Testis (tissue), 2 donors: ENCODE measurements at regions not wholly inside any gene's neighbourhood (a gene's known extent, or its start where the extent isn't known, plus 50 kb on each side); places are given as distances from the start of the nearest gene placed in this dataset.

ENCODE experiments used
- DNase-seq: peaks from one replicate; pipeline ENCODE4 v3.0.0-alpha.2; 2019
- H3K27ac ChIP-seq, 2 donors: fragments of 200-600 bp; sonication (generic); one replicate each; pipeline ENCODE4 v1.5.1; 2019
- H3K27me3 ChIP-seq: fragments of 200-600 bp; sonication (generic); one replicate; pipeline ENCODE4 v1.5.1; 2019
- H3K36me3 ChIP-seq: fragments of 200-600 bp; sonication (generic); one replicate; pipeline ENCODE4 v1.5.1; 2017; ENCODE audit warnings: low read depth; ENCODE audit errors: missing control alignments
- H3K4me1 ChIP-seq: fragments of 200-600 bp; sonication (generic); one replicate; pipeline ENCODE4 v1.5.1; 2019
- H3K4me3 ChIP-seq, 2 donors: fragments of 200-600 bp; sonication (generic); one replicate each; pipeline ENCODE4 v1.5.1; 2017 to 2019
- H3K9me3 ChIP-seq: fragments of 200-600 bp; sonication (generic); one replicate; pipeline ENCODE4 v1.5.1; 2017
- POLR2A ChIP-seq: fragments of 450-650 bp; IDR thresholded peaks from one replicate; pipeline ENCODE4 v1.6.1; 2017; ENCODE audit warnings: antibody characterized with exemption, mild to moderate bottlenecking, moderate library complexity
- WGBS, 2 donors: methylation state at CpG; one replicate each; pipeline ENCODE4 v1.1.5; 2018; 5-methylcytosine and 5-hydroxymethylcytosine counted together
- intact Hi-C: fragments of 100-400 bp; cut with DNase I; formaldehyde crosslinking; loops from one replicate; pipeline ENCODE4 v1.15.1; 2023; ENCODE audit warnings: low total_unique reads
- TF ChIP-seq, protein P1 (sequence below), 3 experiments: fragments of 450-650 bp in 2 of 3; fragments of 200-600 bp in 1 of 3; sonication (generic) in 1 of 3; IDR thresholded peaks; one replicate each; pipeline ENCODE4 v1.5.1; 2016 to 2019; ENCODE audit warnings: antibody characterized with exemption in 3 of 3, mild to moderate bottlenecking in 2 of 3, moderate library complexity in 1 of 3

DNA sequence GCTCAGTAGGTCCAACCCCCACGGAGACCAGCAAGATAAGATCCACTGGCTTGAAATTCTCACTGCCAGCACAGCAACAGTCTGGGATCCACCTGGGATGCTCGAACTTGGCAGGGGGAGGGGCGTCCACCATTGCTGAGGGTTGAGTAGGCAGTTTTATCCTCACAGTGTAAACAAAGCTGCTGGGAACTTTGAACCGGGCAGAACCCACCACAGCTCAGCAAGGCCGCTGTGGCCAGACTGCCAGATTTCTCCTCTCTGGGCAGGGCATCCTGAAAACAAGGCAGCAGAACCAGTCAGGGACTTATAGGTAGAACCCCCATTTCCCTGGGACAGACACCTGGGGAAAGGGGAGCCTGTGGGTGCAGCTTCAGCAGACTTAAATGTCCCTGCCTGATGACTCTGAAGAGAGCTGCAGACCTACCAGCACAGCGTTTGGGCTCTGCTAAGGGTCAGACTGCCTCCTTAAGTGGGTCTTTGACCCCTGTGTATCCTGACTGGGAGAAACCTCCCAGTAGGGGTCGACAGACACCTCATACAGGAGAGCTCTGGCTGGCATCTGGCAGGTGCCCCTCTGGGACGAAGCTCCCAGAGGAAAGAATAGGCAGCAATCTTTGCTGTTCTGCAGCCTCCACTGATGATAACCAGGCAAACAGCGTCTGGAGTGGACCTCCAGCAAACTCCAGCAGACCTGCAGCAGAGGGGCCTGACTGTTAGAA lies 782.4 kb upstream of the EYS start:
- DNase-seq = no peak
- TF ChIP-seq, protein P1, sequence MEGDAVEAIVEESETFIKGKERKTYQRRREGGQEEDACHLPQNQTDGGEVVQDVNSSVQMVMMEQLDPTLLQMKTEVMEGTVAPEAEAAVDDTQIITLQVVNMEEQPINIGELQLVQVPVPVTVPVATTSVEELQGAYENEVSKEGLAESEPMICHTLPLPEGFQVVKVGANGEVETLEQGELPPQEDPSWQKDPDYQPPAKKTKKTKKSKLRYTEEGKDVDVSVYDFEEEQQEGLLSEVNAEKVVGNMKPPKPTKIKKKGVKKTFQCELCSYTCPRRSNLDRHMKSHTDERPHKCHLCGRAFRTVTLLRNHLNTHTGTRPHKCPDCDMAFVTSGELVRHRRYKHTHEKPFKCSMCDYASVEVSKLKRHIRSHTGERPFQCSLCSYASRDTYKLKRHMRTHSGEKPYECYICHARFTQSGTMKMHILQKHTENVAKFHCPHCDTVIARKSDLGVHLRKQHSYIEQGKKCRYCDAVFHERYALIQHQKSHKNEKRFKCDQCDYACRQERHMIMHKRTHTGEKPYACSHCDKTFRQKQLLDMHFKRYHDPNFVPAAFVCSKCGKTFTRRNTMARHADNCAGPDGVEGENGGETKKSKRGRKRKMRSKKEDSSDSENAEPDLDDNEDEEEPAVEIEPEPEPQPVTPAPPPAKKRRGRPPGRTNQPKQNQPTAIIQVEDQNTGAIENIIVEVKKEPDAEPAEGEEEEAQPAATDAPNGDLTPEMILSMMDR (IDR thresholded peaks at IDR 0.05) = no peak
- TF ChIP-seq POLR2A = no peak
- Histone ChIP-seq H3K27me3 (no peaks in the 10 kb centered on the region), H3K4me3 (no peak overlapping the region), H3K9me3 (no peaks in the 10 kb centered on the region), H3K4me1 (no peaks in the 10 kb centered on the region), H3K27ac (no peak overlapping the region), H3K36me3 (no peaks in the 10 kb centered on the region)
- 77 to 95% methylated on average over 4 to 9 of the region's 9 CpGs for WGBS, 2 donors
- intact Hi-C loops = no loop called here

DNA sequence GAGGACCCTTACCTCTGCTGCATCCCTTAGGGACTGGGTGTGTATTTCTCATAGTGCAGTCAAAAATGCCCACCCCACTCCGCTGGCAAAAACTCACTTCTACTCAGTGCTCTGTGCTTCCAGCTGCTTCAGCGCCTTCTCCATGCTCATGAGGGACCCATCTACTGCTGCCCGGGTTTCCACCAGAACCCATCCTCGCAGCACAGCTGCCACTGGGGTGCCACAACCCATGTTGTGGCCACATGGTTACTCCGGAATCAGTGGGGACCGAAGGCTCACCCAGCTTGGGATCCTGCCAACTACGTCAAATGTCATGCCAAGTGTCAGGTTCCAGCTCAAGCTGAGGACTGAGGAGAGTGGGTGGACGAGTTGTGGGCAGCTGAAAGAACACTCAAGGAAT lies 774.2 kb upstream of the EYS start:
- no peak for DNase-seq
- no peaks in the 10 kb centered on the region for H3K36me3 ChIP-seq
- H3K4me1 ChIP-seq = no peaks in the 10 kb centered on the region
- WGBS, 2 donors = 95 to 96% methylated on average over 8 of the region's 8 CpGs
- H3K9me3 ChIP-seq = no peaks in the 10 kb centered on the region
- H3K27me3 ChIP-seq = no peaks in the 10 kb centered on the region
- intact Hi-C loops = no loop called here
- H3K27ac ChIP-seq = no peak overlapping the region
- H3K4me3 ChIP-seq = no peak overlapping the region
- no peak for TF ChIP-seq POLR2A
- TF ChIP-seq, protein P1 (IDR thresholded peaks at IDR 0.05) = no peak

GRCh38 chr6:66478705-66479104 lies 771.7 kb upstream of the EYS start:
- 93 to 95% methylated on average over 6 of the region's 6 CpGs for WGBS, 2 donors
- TF ChIP-seq, protein P1 (IDR thresholded peaks at IDR 0.05) = no peak
- TF ChIP-seq POLR2A = no peak
- H3K27me3 ChIP-seq = no peaks in the 10 kb centered on the region
- no peak overlapping the region for H3K4me3 ChIP-seq
- H3K9me3 ChIP-seq = no peaks in the 10 kb centered on the region
- H3K27ac ChIP-seq = no peak overlapping the region
- intact Hi-C loops = no loop called here
- H3K4me1 ChIP-seq = no peaks in the 10 kb centered on the region
- no peak for DNase-seq
- no peaks in the 10 kb centered on the region for H3K36me3 ChIP-seq

- intact Hi-C loops = no loop called here
- 73 to 86% methylated on average over 5 of the region's 5 CpGs for WGBS, 2 donors
- H3K4me3 ChIP-seq = no peak overlapping the region
- no peaks in the 10 kb centered on the region for H3K9me3 ChIP-seq
- H3K36me3 ChIP-seq = no peaks in the 10 kb centered on the region
- DNase-seq = no peak
- TF ChIP-seq POLR2A = no peak
- TF ChIP-seq, protein P1 (IDR thresholded peaks at IDR 0.05) = no peak
- H3K27ac ChIP-seq = no peak overlapping the region
- no peaks in the 10 kb centered on the region for H3K4me1 ChIP-seq
- H3K27me3 ChIP-seq = no peaks in the 10 kb centered on the region
These were observed 728.3 kb upstream of the EYS start for GRCh38 chr6:66435321-66435720.

DNA sequence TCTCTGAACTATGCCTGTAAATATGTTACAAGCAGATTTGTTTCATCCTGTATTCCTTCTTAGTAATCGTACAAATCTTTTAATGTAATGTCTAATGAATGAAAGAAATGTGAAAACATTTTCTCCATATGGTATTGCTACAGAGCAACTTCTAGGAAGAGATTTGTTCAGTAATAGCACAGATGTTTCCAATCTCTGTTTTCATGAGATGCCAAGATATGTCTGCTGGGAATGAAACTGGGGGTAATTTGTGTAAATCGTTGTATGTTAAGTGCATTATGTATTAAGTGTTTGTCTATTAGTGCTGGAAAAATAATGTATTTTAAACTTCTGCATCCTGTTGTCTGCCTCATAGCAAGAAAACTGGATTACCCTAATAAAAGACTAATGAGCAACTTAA lies 722.2 kb upstream of the EYS start:
- no peak for DNase-seq
- Histone ChIP-seq H3K9me3 (no peaks in the 10 kb centered on the region), H3K4me3 (no peak overlapping the region), H3K27me3 (no peaks in the 10 kb centered on the region), H3K4me1 (no peaks in the 10 kb centered on the region), H3K36me3 (no peaks in the 10 kb centered on the region), H3K27ac (no peak overlapping the region)
- WGBS, 2 donors = 29 to 44% methylated on average over 2 of the region's 2 CpGs
- TF ChIP-seq POLR2A = no peak
- TF ChIP-seq, protein P1 (IDR thresholded peaks at IDR 0.05) = no peak
- intact Hi-C loops = no loop called here
